Neural crest cell (in vitro differentiated cells): ENCODE measurements at regions not wholly inside any gene's neighbourhood (a gene's known extent, or its start where the extent isn't known, plus 50 kb on each side); places are given as distances from the start of the nearest gene placed in this dataset.

ENCODE experiments used
- DNase-seq: peaks from one replicate; pipeline ENCODE4 v3.0.0; 2021; ENCODE audit warnings: low read depth, mixed read lengths, low spot score
- H3K27ac Mint-ChIP-seq: one replicate; pipeline ENCODE4 v1.8.0; 2021; ENCODE audit warnings: mild to moderate bottlenecking, mixed read lengths; ENCODE audit not compliant: unreplicated experiment
- H3K27me3 Mint-ChIP-seq: 2 replicates; pipeline ENCODE4 v1.8.0; 2021; ENCODE audit warnings: low read depth, mild to moderate bottlenecking, mixed read lengths
- H3K36me3 Mint-ChIP-seq: 2 replicates; pipeline ENCODE4 v1.8.0; 2021; ENCODE audit warnings: low read depth, mild to moderate bottlenecking, mixed read lengths
- H3K4me1 Mint-ChIP-seq: 2 replicates; pipeline ENCODE4 v1.8.0; 2021; ENCODE audit warnings: mixed read lengths
- H3K4me3 Mint-ChIP-seq: one replicate; pipeline ENCODE4 v1.8.0; 2021; ENCODE audit warnings: mild to moderate bottlenecking, mixed read lengths
- H3K9me3 Mint-ChIP-seq: 2 replicates; pipeline ENCODE4 v1.8.0; 2021; ENCODE audit warnings: mixed read lengths
- TF ChIP-seq, protein P1 (sequence below): fragments of 200-600 bp; sonication (generic); conservative IDR thresholded peaks from 2 replicates; pipeline ENCODE4 v1.5.0; 2021; ENCODE audit warnings: antibody characterized with exemption, mild to moderate bottlenecking

- no peak for DNase-seq
- no peaks in the 10 kb centered on the region for H3K9me3 Mint-ChIP-seq
- no peaks in the 10 kb centered on the region for H3K36me3 Mint-ChIP-seq
- no peak overlapping the region for H3K4me3 Mint-ChIP-seq
- TF ChIP-seq, protein P1, sequence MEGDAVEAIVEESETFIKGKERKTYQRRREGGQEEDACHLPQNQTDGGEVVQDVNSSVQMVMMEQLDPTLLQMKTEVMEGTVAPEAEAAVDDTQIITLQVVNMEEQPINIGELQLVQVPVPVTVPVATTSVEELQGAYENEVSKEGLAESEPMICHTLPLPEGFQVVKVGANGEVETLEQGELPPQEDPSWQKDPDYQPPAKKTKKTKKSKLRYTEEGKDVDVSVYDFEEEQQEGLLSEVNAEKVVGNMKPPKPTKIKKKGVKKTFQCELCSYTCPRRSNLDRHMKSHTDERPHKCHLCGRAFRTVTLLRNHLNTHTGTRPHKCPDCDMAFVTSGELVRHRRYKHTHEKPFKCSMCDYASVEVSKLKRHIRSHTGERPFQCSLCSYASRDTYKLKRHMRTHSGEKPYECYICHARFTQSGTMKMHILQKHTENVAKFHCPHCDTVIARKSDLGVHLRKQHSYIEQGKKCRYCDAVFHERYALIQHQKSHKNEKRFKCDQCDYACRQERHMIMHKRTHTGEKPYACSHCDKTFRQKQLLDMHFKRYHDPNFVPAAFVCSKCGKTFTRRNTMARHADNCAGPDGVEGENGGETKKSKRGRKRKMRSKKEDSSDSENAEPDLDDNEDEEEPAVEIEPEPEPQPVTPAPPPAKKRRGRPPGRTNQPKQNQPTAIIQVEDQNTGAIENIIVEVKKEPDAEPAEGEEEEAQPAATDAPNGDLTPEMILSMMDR: no peak
- no peaks in the 10 kb centered on the region for H3K4me1 Mint-ChIP-seq
- H3K27ac Mint-ChIP-seq: no peak overlapping the region
- H3K27me3 Mint-ChIP-seq: no peaks in the 10 kb centered on the region
Measured at GRCh38 chr18:45423659-45424058, 191.6 kb upstream of the SLC14A2 start.

DNA sequence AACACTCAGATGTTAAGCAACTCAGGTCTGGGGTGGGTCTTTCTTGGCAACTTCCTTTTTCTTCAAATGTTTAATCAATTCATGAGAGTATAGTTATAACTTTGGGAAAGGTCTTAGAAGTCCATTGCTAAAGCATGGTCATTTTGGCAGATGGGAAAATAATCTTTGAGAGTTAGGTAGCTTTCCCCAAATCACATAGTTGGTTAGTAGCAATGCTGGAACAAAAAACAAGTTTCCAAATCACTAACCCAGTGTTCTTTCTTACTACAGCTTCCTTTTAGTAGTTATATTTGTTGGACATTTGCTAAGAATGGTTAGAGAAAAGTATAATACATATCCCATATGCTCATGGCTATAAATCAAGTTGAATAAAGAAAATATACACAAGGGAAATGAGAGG lies 185.2 kb upstream of the SLC14A2 start:
- no peaks in the 10 kb centered on the region for H3K27me3 Mint-ChIP-seq
- H3K9me3 Mint-ChIP-seq: no peaks in the 10 kb centered on the region
- TF ChIP-seq, protein P1: no peak
- DNase-seq: no peak
- no peaks in the 10 kb centered on the region for H3K36me3 Mint-ChIP-seq
- H3K4me1 Mint-ChIP-seq: peaks cover 5% of the 10 kb centered on the region
- H3K4me3 Mint-ChIP-seq: no peak overlapping the region
- no peak overlapping the region for H3K27ac Mint-ChIP-seq

- TF ChIP-seq, protein P1: no peak
- Mint-ChIP-seq H3K36me3 (no peaks in the 10 kb centered on the region), H3K4me3 (no peak overlapping the region), H3K27ac (no peak overlapping the region), H3K9me3 (no peaks in the 10 kb centered on the region), H3K27me3 (no peaks in the 10 kb centered on the region), H3K4me1 (peaks cover 5% of the 10 kb centered on the region)
- DNase-seq: no peak
Measured at GRCh38 chr18:45435810-45436209, 179.5 kb upstream of the SLC14A2 start.

GRCh38 chr18:45437366-45437765 lies 177.9 kb upstream of the SLC14A2 start:
- H3K36me3 Mint-ChIP-seq: no peaks in the 10 kb centered on the region
- H3K4me1 Mint-ChIP-seq: no peaks in the 10 kb centered on the region
- no peak overlapping the region for H3K27ac Mint-ChIP-seq
- no peaks in the 10 kb centered on the region for H3K27me3 Mint-ChIP-seq
- H3K9me3 Mint-ChIP-seq: no peaks in the 10 kb centered on the region
- TF ChIP-seq, protein P1: no peak
- no peak overlapping the region for H3K4me3 Mint-ChIP-seq
- DNase-seq: no peak

DNA sequence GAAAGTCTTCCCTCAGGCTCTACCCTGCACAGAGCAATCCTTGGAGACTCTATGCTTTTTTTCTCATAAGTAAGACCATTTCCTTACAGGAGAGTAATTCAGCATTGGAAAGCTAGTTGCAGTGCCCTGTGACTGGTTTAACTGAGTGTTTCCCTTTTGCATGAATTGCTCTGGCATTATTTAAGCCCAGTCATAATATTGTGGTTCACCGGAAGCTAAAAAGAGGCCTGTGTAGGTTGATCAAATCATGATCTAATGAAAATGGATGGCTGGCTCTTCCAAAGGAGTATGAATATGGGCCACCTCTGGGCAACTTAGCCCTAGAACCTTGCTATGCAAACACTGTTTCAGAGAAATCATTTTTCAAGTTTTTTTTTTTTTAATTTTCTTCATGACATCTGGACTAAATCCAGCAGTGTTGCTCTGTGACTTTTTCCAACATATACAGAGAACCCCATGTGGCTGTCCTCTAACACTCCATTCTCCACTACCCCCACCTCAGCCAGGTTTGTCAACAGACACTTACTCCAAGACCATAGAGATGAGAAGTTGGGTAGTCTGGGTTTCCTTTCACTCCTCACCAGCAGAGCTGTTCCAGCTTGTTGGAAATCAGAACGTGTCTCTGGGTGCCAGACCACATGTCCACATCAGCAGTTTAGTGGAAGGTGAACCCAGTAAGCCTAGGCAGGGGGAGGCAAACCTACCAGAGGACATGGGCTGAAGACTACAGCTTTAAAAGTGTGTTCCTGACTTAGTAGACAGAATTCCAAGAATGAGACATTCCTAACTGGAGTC lies 175.2 kb upstream of the SLC14A2 start:
- TF ChIP-seq, protein P1: no peak
- DNase-seq: no peak
- H3K4me3 Mint-ChIP-seq: no peak overlapping the region
- H3K27me3 Mint-ChIP-seq: peaks cover 3% of the 10 kb centered on the region
- H3K36me3 Mint-ChIP-seq: no peaks in the 10 kb centered on the region
- H3K4me1 Mint-ChIP-seq: no peaks in the 10 kb centered on the region
- no peak overlapping the region for H3K27ac Mint-ChIP-seq
- H3K9me3 Mint-ChIP-seq: no peaks in the 10 kb centered on the region
